ENCODE measurements at regions not wholly inside any gene's neighbourhood (a gene's known extent, or its start where the extent isn't known, plus 50 kb on each side); places are given as distances from the start of the nearest gene placed in this dataset.

DNA sequence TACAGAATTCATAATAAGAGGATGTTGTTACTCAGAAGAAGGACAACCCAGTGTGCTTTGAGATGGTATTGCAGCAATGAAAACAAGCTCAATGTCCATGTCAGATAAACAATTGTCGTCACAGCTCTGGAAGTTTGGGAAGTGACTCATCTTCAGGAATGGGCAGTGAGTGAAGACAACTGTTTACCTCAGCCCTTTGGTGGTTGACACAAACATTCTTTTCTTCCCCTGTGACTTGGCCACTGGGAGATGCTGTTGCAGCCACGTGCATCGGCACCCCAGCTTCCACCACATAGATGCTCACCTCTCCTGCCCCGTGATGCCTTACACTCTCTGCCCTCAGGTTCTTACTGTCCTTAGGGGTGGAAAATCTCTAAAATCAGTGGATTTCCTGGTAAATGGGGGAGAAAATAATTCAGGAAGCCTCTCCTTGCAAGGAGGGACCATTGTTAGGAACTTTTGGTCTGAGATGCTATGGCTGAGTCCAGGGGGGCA, 114.1 kb upstream of the GALNT15 start:
- H3K27me3 ChIP-seq, result no peaks in the 10 kb centered on the region
- H3K27ac ChIP-seq, result peak overlapping the region; percentile 60 to 81
- intact Hi-C loops (cut with DNase I; ENCODE audit: low total_unique reads), result loop anchor here (10.0 kb wide), 1 partner anchor 74 kb away; no protein-coding TSS in a partner anchor
- peaks cover 0 to 74% (median 50%) of the 10 kb centered on the region in 4 donors for H3K4me1 ChIP-seq
- H3K4me3 ChIP-seq, result no peak overlapping the region
- H3K36me3 ChIP-seq, result no peaks in the 10 kb centered on the region
- TF ChIP-seq, protein P1, sequence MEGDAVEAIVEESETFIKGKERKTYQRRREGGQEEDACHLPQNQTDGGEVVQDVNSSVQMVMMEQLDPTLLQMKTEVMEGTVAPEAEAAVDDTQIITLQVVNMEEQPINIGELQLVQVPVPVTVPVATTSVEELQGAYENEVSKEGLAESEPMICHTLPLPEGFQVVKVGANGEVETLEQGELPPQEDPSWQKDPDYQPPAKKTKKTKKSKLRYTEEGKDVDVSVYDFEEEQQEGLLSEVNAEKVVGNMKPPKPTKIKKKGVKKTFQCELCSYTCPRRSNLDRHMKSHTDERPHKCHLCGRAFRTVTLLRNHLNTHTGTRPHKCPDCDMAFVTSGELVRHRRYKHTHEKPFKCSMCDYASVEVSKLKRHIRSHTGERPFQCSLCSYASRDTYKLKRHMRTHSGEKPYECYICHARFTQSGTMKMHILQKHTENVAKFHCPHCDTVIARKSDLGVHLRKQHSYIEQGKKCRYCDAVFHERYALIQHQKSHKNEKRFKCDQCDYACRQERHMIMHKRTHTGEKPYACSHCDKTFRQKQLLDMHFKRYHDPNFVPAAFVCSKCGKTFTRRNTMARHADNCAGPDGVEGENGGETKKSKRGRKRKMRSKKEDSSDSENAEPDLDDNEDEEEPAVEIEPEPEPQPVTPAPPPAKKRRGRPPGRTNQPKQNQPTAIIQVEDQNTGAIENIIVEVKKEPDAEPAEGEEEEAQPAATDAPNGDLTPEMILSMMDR (IDR thresholded peaks at IDR 0.05), result peak in 1 of 2 experiments; percentile 44
- DNase-seq, result peak; percentile 87 to 89
- no peaks in the 10 kb centered on the region for H3K9me3 ChIP-seq

DNA sequence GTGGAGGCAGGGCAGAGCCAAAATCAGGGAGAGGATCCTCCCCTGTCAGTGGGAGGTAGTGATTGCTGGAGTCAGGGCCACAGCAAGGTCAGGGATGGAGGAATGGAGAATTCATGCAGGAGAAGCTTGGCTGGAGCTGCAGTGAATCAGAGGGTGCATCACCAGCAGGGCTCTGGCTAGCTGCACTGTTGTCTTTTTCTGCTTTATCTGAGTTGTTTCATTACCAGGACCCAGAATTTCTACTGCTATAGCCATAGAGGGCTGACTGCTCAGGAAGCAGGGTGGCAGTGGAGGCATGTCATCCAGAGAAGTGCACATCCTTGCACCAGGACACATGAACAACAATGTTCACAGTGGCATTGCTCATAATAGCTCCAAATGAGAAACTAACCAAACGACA, 113.5 kb upstream of the GALNT15 start:
- DNase-seq, result peak; percentile 83 to 87
- Histone ChIP-seq H3K9me3 (no peaks in the 10 kb centered on the region), H3K4me1 (peaks cover 0 to 70% (median 47%) of the 10 kb centered on the region in 4 donors), H3K27ac (peak overlapping the region; percentile 60 to 81), H3K4me3 (no peak overlapping the region), H3K27me3 (no peaks in the 10 kb centered on the region), H3K36me3 (no peaks in the 10 kb centered on the region)
- TF ChIP-seq, protein P1 (IDR thresholded peaks at IDR 0.05), result no peak
- intact Hi-C loops (cut with DNase I; ENCODE audit: low total_unique reads), result loop anchor here (10.0 kb wide), 1 partner anchor 74 kb away; no protein-coding TSS in a partner anchor

DNA sequence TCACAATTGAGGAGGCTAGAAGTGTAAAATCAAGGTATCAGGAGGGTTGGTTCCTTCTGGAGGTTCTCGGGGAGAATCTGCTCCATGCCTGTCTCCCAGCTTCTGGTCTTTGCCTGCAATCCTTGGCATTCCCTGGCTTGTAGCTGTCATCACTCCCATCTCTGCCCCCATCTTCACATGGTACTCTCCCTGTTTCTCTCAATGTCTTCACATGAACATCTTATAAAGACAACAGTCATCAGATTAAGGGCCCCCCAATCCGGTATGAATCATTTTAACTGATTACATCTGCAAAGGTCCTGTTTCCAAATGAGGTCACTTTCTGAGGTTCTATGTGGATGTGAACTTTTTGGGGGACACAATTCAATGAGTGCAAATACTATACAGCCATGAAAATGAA, 113.0 kb upstream of the GALNT15 start:
- H3K36me3 ChIP-seq, result no peaks in the 10 kb centered on the region
- H3K9me3 ChIP-seq, result no peaks in the 10 kb centered on the region
- H3K4me1 ChIP-seq, result peaks cover 0 to 65% (median 41%) of the 10 kb centered on the region in 4 donors
- no peak overlapping the region for H3K4me3 ChIP-seq
- H3K27me3 ChIP-seq, result no peaks in the 10 kb centered on the region
- no peak for DNase-seq
- peak overlapping the region; percentile 60 to 81 for H3K27ac ChIP-seq
- TF ChIP-seq, protein P1 (IDR thresholded peaks at IDR 0.05), result no peak
- intact Hi-C loops (cut with DNase I; ENCODE audit: low total_unique reads), result loop anchor here (10.0 kb wide), 1 partner anchor 73 kb away; no protein-coding TSS in a partner anchor

DNA sequence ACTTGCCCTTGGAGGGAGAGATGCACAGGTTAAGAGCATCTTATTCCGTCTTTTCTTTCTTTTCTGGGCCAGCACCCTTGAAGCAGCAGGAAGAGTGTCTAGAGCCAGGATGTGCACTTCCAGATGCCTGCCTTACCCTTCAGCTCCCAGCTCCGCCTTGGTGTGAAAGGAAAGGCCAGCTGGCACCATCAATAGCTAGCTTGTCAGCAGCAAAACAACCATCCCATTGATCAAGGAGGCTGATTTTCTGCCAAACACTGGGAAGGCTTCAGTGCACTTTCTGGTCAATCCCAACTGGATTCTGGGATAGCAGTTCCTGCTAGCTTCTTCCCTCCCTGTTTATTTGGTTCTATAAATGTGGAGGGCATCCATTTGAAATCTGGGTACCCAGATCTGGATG, 110.9 kb upstream of the GALNT15 start:
- H3K27ac ChIP-seq, result peak overlapping the region; percentile 36 to 43
- no peaks in the 10 kb centered on the region for H3K27me3 ChIP-seq
- peaks cover 0 to 53% (median 40%) of the 10 kb centered on the region in 4 donors for H3K4me1 ChIP-seq
- H3K4me3 ChIP-seq, result no peak overlapping the region
- no peak for DNase-seq
- intact Hi-C loops (cut with DNase I; ENCODE audit: low total_unique reads), result loop anchor here (10.0 kb wide), 1 partner anchor 71 kb away; no protein-coding TSS in a partner anchor
- no peaks in the 10 kb centered on the region for H3K9me3 ChIP-seq
- TF ChIP-seq, protein P1 (IDR thresholded peaks at IDR 0.05), result no peak
- no peaks in the 10 kb centered on the region for H3K36me3 ChIP-seq

DNA sequence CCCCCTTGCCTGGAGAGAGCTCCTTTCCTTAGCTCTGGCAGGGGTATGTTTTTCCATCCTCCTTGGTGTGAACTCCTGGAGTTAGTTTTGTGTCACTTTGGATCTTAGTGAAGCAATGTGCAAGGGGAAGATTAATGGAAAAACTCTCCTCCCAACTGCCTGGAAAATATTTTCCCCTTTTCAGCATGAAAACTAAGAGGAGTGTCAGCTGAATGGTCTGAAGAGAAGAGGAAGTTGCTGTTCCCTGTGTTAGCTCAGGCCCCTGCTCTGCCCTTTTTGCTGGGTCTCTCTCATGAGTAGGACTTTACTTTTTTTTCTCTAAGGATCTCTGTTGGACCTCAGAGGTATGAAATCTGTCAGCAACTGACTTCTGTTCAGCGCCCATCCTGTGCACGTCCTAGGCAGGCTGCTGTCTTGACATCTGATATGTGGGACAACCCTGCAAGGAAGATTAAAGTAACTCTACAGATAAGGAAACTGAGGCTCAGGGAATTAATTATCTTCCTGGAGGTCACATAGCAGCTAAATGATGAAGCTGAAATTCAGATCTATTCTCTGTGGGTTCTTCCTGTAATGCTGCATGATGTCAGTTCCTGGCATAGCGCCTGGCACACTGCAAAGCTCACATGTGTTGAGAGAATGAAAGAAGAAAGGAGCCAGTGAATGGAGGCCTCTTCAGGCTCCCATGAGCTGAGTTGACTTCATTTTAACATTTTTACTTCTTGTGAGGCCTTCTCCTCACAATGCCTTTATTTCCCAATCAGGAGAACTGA, 109.7 kb upstream of the GALNT15 start:
- TF ChIP-seq, protein P1 (IDR thresholded peaks at IDR 0.05), result no peak
- peak; percentile 84 to 93 for DNase-seq
- Histone ChIP-seq H3K27ac (peak overlapping the region; percentile 36 to 43), H3K9me3 (no peaks in the 10 kb centered on the region), H3K4me1 (peaks cover 0 to 52% (median 40%) of the 10 kb centered on the region in 4 donors), H3K27me3 (no peaks in the 10 kb centered on the region), H3K36me3 (no peaks in the 10 kb centered on the region), H3K4me3 (no peak overlapping the region)
- intact Hi-C loops (cut with DNase I; ENCODE audit: low total_unique reads), result loop anchor here (10.0 kb wide), 1 partner anchor 70 kb away; no protein-coding TSS in a partner anchor
